Astrocyte of the spinal cord (primary cell): ENCODE measurements at regions not wholly inside any gene's neighbourhood (a gene's known extent, or its start where the extent isn't known, plus 50 kb on each side); places are given as distances from the start of the nearest gene placed in this dataset.

Experiments
- DNase-seq: peaks from one replicate; pipeline ENCODE4 v3.0.0; 2011; ENCODE audit warnings: low read depth, low spot score
- H3K4me3 ChIP-seq: 2 replicates; pipeline ENCODE4 v1.5.1; 2011; ENCODE audit warnings: low read depth, mild to moderate bottlenecking, low read length, moderate library complexity
- CTCF ChIP-seq: IDR thresholded peaks from 2 replicates; pipeline ENCODE4 v1.5.1; 2012; ENCODE audit warnings: low read depth, mild to moderate bottlenecking, low read length, inconsistent platforms
- in situ Hi-C: cut with HindIII; loops from 2 replicates; pipeline ENCODE4 v1.10.0; 2017; ENCODE audit warnings: low sequenced_read_pairs

GRCh38 chr9:108724652-108725051 is 131.1 kb downstream of the ACTL7B start:
- in situ Hi-C loops, result no loop called here
- H3K4me3 ChIP-seq, result no peak overlapping the region
- DNase-seq, result no peak
- TF ChIP-seq CTCF, result no peak

- no peak for DNase-seq
- TF ChIP-seq CTCF, result no peak
- no peak overlapping the region for H3K4me3 ChIP-seq
- in situ Hi-C loops, result no loop called here
These were observed 131.7 kb downstream of the ACTL7B start for GRCh38 chr9:108724122-108724521.

DNA sequence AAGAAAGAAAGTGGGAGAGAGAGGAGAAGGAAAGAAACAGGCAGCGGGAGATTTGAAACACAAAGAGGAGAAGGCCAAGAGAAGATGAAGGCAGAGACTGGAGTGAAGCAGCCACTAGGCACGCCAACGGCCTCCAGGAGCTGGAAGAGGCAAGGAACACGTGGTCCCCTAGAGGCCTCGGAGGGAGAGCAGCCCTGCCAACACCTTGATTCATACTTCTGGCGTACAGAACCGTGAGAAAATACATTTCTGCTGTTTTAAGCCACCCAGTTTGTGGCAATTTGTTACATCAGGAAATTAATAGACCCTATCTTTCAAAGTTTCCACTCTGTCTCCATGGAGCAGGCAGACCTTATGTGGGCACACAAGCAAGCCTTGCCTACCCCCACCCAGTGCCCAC is 133.4 kb downstream of the ACTL7B start:
- TF ChIP-seq CTCF, result no peak
- no peak for DNase-seq
- no peak overlapping the region for H3K4me3 ChIP-seq
- in situ Hi-C loops, result no loop called here

GRCh38 chr9:108720191-108720642 is 135.6 kb downstream of the ACTL7B start:
- in situ Hi-C loops, result no loop called here
- H3K4me3 ChIP-seq, result no peak overlapping the region
- no peak for DNase-seq
- TF ChIP-seq CTCF, result no peak

DNA sequence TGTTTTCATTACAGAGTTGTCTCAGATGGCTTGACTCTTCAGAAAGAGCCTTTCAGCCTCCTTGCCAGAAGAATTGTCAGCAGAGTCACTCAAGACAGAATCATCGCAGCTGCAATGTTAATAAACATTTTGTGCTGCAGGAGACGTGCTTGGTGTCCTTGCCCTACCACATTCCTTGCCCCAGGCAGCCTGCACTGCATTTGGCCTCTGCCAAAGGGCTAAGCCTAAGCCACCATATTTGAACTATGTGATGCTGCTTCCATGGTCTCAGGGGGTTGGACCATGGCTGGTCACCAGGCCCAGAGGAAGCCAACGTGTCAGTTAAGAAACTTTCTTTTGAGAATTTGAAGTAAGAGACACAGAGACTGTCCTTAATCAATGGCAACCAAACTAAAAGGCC is 145.4 kb downstream of the ACTL7B start:
- TF ChIP-seq CTCF, result no peak

GRCh38 chr9:108709997-108710396 is 145.8 kb downstream of the ACTL7B start:
- DNase-seq, result no peak
- no peak for TF ChIP-seq CTCF
- no peak overlapping the region for H3K4me3 ChIP-seq
- in situ Hi-C loops, result no loop called here

More for the DNA sequence above, 145.4 kb downstream of the ACTL7B start:
- no peak for DNase-seq
- no peak overlapping the region for H3K4me3 ChIP-seq
- in situ Hi-C loops, result no loop called here

DNA sequence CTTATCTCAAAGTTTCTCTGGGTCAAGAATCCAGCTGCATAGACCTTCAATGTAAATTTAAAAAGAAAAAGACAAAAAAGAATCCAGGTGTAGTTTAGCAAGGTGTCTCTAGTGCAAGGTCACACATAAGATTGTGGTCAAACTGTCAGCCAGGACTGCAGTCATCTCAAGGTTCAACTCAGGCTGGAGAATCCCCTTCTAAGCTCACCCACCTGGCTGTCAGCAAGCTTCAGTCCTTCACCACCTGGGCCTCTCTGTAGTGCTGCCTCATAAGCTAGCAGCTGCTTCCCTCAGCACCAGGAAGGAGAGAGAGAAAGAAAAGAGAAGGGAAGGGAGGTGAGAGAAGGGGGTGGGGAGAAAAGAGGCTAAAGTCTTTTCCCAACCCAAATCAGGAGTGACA is 146.7 kb downstream of the ACTL7B start:
- in situ Hi-C loops, result no loop called here

More for the DNA sequence above, 146.7 kb downstream of the ACTL7B start:
- TF ChIP-seq CTCF, result no peak
- H3K4me3 ChIP-seq, result no peak overlapping the region
- DNase-seq, result no peak
